K562 (cell line): ENCODE measurements at regions not wholly inside any gene's neighbourhood (a gene's known extent, or its start where the extent isn't known, plus 50 kb on each side); places are given as distances from the start of the nearest gene placed in this dataset.
A peak's percentile ranks its signal among the peaks of the same experiment; 100 is the strongest.

ENCODE experiments used
- ARID3B ChIP-seq: fragments of 250-450 bp; sonication (Bioruptor Pico); IDR thresholded peaks from 2 replicates; pipeline ENCODE4 v1.4.0; 2020; ENCODE audit warnings: borderline replicate concordance
- CHD1 ChIP-seq: fragments of 200-600 bp; sonication (generic); IDR thresholded peaks from one replicate; pipeline ENCODE4 v1.6.1; 2012; ENCODE audit warnings: mild to moderate bottlenecking, moderate library complexity, low read length, inconsistent platforms
- E2F8 ChIP-seq: fragments of 450-650 bp; IDR thresholded peaks from 2 replicates; pipeline ENCODE4 v1.7.1; 2018; ENCODE audit warnings: mild to moderate bottlenecking, low read depth; ENCODE audit not compliant: partially characterized antibody
- EP300 ChIP-seq: IDR thresholded peaks from 2 replicates; pipeline ENCODE4 v1.6.1; 2012; ENCODE audit warnings: low read length, improper control_type of control experiment
- GABPA ChIP-seq: fragments of 200-800 bp; sonication (Bioruptor generic); conservative IDR thresholded peaks from 2 replicates; pipeline ENCODE4 v1.6.1; 2016; ENCODE audit warnings: low read depth, missing genetic modification characterization, missing compliant biosample characterization
- GATAD2B ChIP-seq: fragments of 450-650 bp; IDR thresholded peaks from 2 replicates; pipeline ENCODE4 v1.6.1; 2017; ENCODE audit warnings: mild to moderate bottlenecking, borderline replicate concordance
- JUND ChIP-seq, 2 experiments: IDR thresholded peaks; 2 replicates in 1 of 2; 3 replicates in 1 of 2; pipeline ENCODE4 v1.6.1; 2011; ENCODE audit warnings: borderline replicate concordance in 2 of 2, low read depth in 2 of 2, low read length in 2 of 2, improper control_type of control experiment in 1 of 2, missing biosample characterization in 1 of 2, missing genetic modification characterization in 1 of 2, missing genetic modification reagents in 1 of 2
- MTA3 ChIP-seq: fragments of 450-650 bp; formaldehyde crosslinking; IDR thresholded peaks from 2 replicates; pipeline ENCODE4 v1.6.1; 2017; ENCODE audit warnings: mild to moderate bottlenecking, borderline replicate concordance
- NR1H2 ChIP-seq: sonication (generic); formaldehyde crosslinking; IDR thresholded peaks from 2 replicates; pipeline ENCODE4 v1.4.0; 2020; ENCODE audit warnings: mild to moderate bottlenecking, missing genetic modification reagents
- PHTF2 ChIP-seq: fragments of 250-450 bp; sonication (Bioruptor Pico); IDR thresholded peaks from 2 replicates; pipeline ENCODE4 v1.5.0; 2021; ENCODE audit warnings: mild to moderate bottlenecking
- POLR2A ChIP-seq: fragments of 450-650 bp; conservative IDR thresholded peaks from 2 replicates; pipeline ENCODE4 v1.6.1; 2016
- TBP ChIP-seq: optimal IDR thresholded peaks from 2 replicates; pipeline ENCODE3; 2011; ENCODE audit warnings: low read depth, low read length, improper control_type of control experiment
- USF2 ChIP-seq: sonication (generic); formaldehyde crosslinking; IDR thresholded peaks from 2 replicates; pipeline ENCODE4 v1.5.0; 2020; ENCODE audit warnings: missing genetic modification reagents
- ZBTB17 ChIP-seq: fragments of 450-650 bp; formaldehyde crosslinking; IDR thresholded peaks from 2 replicates; pipeline ENCODE4 v1.4.0; 2020; ENCODE audit warnings: mild to moderate bottlenecking
- ZC3H4 ChIP-seq: sonication (generic); formaldehyde crosslinking; IDR thresholded peaks from 2 replicates; pipeline ENCODE4 v1.9.0; 2021; ENCODE audit warnings: missing genetic modification reagents, borderline replicate concordance
- ZFX ChIP-seq: sonication (generic); formaldehyde crosslinking; IDR thresholded peaks from 2 replicates; pipeline ENCODE4 v1.8.0; 2022; ENCODE audit warnings: mild to moderate bottlenecking, missing genetic modification reagents, moderate library complexity
- ZNF449 ChIP-seq: fragments of 250-450 bp; sonication (Bioruptor Pico); IDR thresholded peaks from 2 replicates; pipeline ENCODE4 v1.8.0; 2022; ENCODE audit warnings: moderate library complexity, mild to moderate bottlenecking, inconsistent platforms
- ZNF511 ChIP-seq: sonication (generic); formaldehyde crosslinking; IDR thresholded peaks from 2 replicates; pipeline ENCODE4 v1.8.0; 2022; ENCODE audit warnings: mild to moderate bottlenecking, missing genetic modification reagents

- TF ChIP-seq TBP (peak; percentile 24), POLR2A (peak; percentile 71), EP300 (no peak), GABPA (peak; percentile 8; the same call in 1 of the 2 replicates), USF2 (CRISPR knock-in tag) (peak; percentile 65), JUND (IDR thresholded peaks at IDR 0.05; ENCODE audit: borderline replicate concordance, low read depth, low read length) (0 out of 2 replicates have a peak, but pooled peaks have one; percentile 22), JUND (tag; IDR thresholded peaks at IDR 0.05; ENCODE audit: borderline replicate concordance, low read depth, low read length) (no peak), PHTF2 (CRISPR knock-in tag) (no peak), ZFX (CRISPR knock-in tag) (peak; percentile 94), GATAD2B (peak; percentile 57; the same call in 1 of the 2 replicates), MTA3 (peak; percentile 54; the same call in 1 of the 2 replicates), ARID3B (CRISPR knock-in tag) (no peak), ZC3H4 (peak; percentile 96), E2F8 (no peak), CHD1 (no peak), ZNF449 (CRISPR knock-in tag) (no peak), ZNF511 (CRISPR knock-in tag) (peak; percentile 87), NR1H2 (CRISPR knock-in tag) (no peak), ZBTB17 (CRISPR knock-in tag) (peak; percentile 57; the same call in 1 of the 2 replicates)
Observed at GRCh38 chr13:50125554-50126262, 110.5 kb downstream of the KCNRG start (continued).
